Ishikawa (cell line): ENCODE measurements at regions not wholly inside any gene's neighbourhood (a gene's known extent, or its start where the extent isn't known, plus 50 kb on each side); places are given as distances from the start of the nearest gene placed in this dataset.

Source experiments
- CEBPB ChIP-seq: IDR thresholded peaks from 2 replicates; pipeline ENCODE4 v1.6.1; 2012
- CREB1 ChIP-seq: IDR thresholded peaks from 2 replicates; pipeline ENCODE4 v1.6.1; 2012; ENCODE audit warnings: low read depth
- EGR1 ChIP-seq: IDR thresholded peaks from 2 replicates; pipeline ENCODE4 v1.6.1; 2012
- EP300 ChIP-seq: IDR thresholded peaks from 2 replicates; pipeline ENCODE4 v1.6.1; 2012; ENCODE audit warnings: borderline replicate concordance
- FOXM1 ChIP-seq: IDR thresholded peaks from 2 replicates; pipeline ENCODE4 v1.6.1; 2012; ENCODE audit warnings: low read depth, borderline replicate concordance
- MAX ChIP-seq: IDR thresholded peaks from 2 replicates; pipeline ENCODE4 v1.6.1; 2012
- NFIC ChIP-seq: IDR thresholded peaks from 2 replicates; pipeline ENCODE4 v1.6.1; 2012
- RAD21 ChIP-seq: IDR thresholded peaks from 2 replicates; pipeline ENCODE4 v1.6.1; 2012; ENCODE audit warnings: low read depth
- REST ChIP-seq: IDR thresholded peaks from 2 replicates; pipeline ENCODE4 v1.6.1; 2012; ENCODE audit warnings: low read depth, mild to moderate bottlenecking
- TAF1 ChIP-seq: IDR thresholded peaks from 2 replicates; pipeline ENCODE4 v1.6.1; 2012; ENCODE audit warnings: low read depth, mild to moderate bottlenecking
- TCF12 ChIP-seq: IDR thresholded peaks from 2 replicates; pipeline ENCODE4 v1.6.1; 2012; ENCODE audit warnings: low read depth
- TEAD4 ChIP-seq: IDR thresholded peaks from 2 replicates; pipeline ENCODE4 v1.6.1; 2012
- USF1 ChIP-seq: IDR thresholded peaks from 2 replicates; pipeline ENCODE4 v1.6.1; 2012
- YY1 ChIP-seq: IDR thresholded peaks from 2 replicates; pipeline ENCODE4 v1.6.1; 2012; ENCODE audit warnings: low read depth
- ZBTB7A ChIP-seq: IDR thresholded peaks from 2 replicates; pipeline ENCODE4 v1.6.1; 2012; ENCODE audit warnings: low read depth

- TF ChIP-seq EGR1: no peak
- no peak for TF ChIP-seq MAX
- TF ChIP-seq YY1: no peak
- TF ChIP-seq EP300: no peak
- no peak for TF ChIP-seq ZBTB7A
- TF ChIP-seq RAD21: no peak
- no peak for TF ChIP-seq TAF1
- TF ChIP-seq TCF12: no peak
- TF ChIP-seq FOXM1: no peak
- no peak for TF ChIP-seq USF1
- no peak for TF ChIP-seq NFIC
- no peak for TF ChIP-seq REST
- no peak for TF ChIP-seq TEAD4
These were observed 78.1 kb downstream of the TEX51 start for GRCh38 chr2:126976721-126977328.

- TF ChIP-seq YY1: no peak
These were observed 79.6 kb downstream of the TEX51 start for GRCh38 chr2:126978333-126978732.

- no peak for TF ChIP-seq MAX
These were observed 80.6 kb downstream of the TEX51 start for GRCh38 chr2:126979039-126980003.

GRCh38 chr2:126981476-126981875 is 82.8 kb downstream of the TEX51 start:
- no peak for TF ChIP-seq TCF12
- no peak for TF ChIP-seq RAD21
- no peak for TF ChIP-seq MAX
- no peak for TF ChIP-seq TEAD4

- TF ChIP-seq ZBTB7A (no peak), FOXM1 (no peak), YY1 (no peak), TCF12 (no peak), EGR1 (no peak), NFIC (no peak), EP300 (no peak), TEAD4 (no peak), USF1 (no peak), MAX (no peak), REST (no peak), CEBPB (no peak), TAF1 (no peak), CREB1 (no peak), RAD21 (no peak)
These were observed 84.2 kb downstream of the TEX51 start for GRCh38 chr2:126982935-126983334.

- TF ChIP-seq YY1: no peak
These were observed 88.0 kb downstream of the TEX51 start for GRCh38 chr2:126986631-126987187.
